ENCODE measurements at regions not wholly inside any gene's neighbourhood (a gene's known extent, or its start where the extent isn't known, plus 50 kb on each side); places are given as distances from the start of the nearest gene placed in this dataset.

- Histone ChIP-seq H3K36me3 (ENCODE audit: control insufficient read depth in 5 of 5, insufficient read depth in 5 of 5, low read length in 5 of 5) (no peaks in the 10 kb centered on the region), H3K27me3 (ENCODE audit: control insufficient read depth in 5 of 5, insufficient read depth in 4 of 5, low read length in 5 of 5) (no peaks in the 10 kb centered on the region), H3K9ac (ENCODE audit: low read length in 5 of 5) (no peak overlapping the region), H3K27ac (ENCODE audit: low read depth, low read length) (no peak overlapping the region), H3K4me1 (ENCODE audit: control insufficient read depth in 5 of 5, insufficient read depth in 5 of 5, low read length in 5 of 5) (no peaks in the 10 kb centered on the region), H3K4me3 (ENCODE audit: low read depth in 1 of 5, low read length in 5 of 5) (no peak overlapping the region), H3K9me3 (ENCODE audit: control insufficient read depth in 5 of 5, low read length in 5 of 5) (peaks cover 0 to 5% (median 0%) of the 10 kb centered on the region in 5 donors)
Measured at GRCh38 chr2:22691666-22692065, 693.3 kb upstream of the KLHL29 start.

- Histone ChIP-seq H3K36me3 (ENCODE audit: control insufficient read depth in 5 of 5, insufficient read depth in 5 of 5, low read length in 5 of 5) (no peaks in the 10 kb centered on the region), H3K27me3 (ENCODE audit: control insufficient read depth in 5 of 5, insufficient read depth in 4 of 5, low read length in 5 of 5) (no peaks in the 10 kb centered on the region), H3K27ac (ENCODE audit: low read depth, low read length) (no peak overlapping the region), H3K9ac (ENCODE audit: low read length in 5 of 5) (no peak overlapping the region), H3K4me1 (ENCODE audit: control insufficient read depth in 5 of 5, insufficient read depth in 5 of 5, low read length in 5 of 5) (no peaks in the 10 kb centered on the region), H3K9me3 (ENCODE audit: control insufficient read depth in 5 of 5, low read length in 5 of 5) (no peaks in the 10 kb centered on the region), H3K4me3 (ENCODE audit: low read depth in 1 of 5, low read length in 5 of 5) (no peak overlapping the region)
Measured at GRCh38 chr2:22692746-22693145, 692.2 kb upstream of the KLHL29 start.

- no peak overlapping the region for H3K9ac ChIP-seq (ENCODE audit: low read length in 5 of 5)
- no peak overlapping the region for H3K27ac ChIP-seq (ENCODE audit: low read depth, low read length)
- no peaks in the 10 kb centered on the region for H3K9me3 ChIP-seq (ENCODE audit: control insufficient read depth in 5 of 5, low read length in 5 of 5)
- H3K36me3 ChIP-seq (ENCODE audit: control insufficient read depth in 5 of 5, insufficient read depth in 5 of 5, low read length in 5 of 5) = no peaks in the 10 kb centered on the region
- H3K4me3 ChIP-seq (ENCODE audit: low read depth in 1 of 5, low read length in 5 of 5) = no peak overlapping the region
- H3K27me3 ChIP-seq (ENCODE audit: control insufficient read depth in 5 of 5, insufficient read depth in 4 of 5, low read length in 5 of 5) = no peaks in the 10 kb centered on the region
- no peaks in the 10 kb centered on the region for H3K4me1 ChIP-seq (ENCODE audit: control insufficient read depth in 5 of 5, insufficient read depth in 5 of 5, low read length in 5 of 5)
Measured at GRCh38 chr2:22694300-22694699, 690.7 kb upstream of the KLHL29 start.

GRCh38 chr2:22694856-22695255 lies 690.1 kb upstream of the KLHL29 start:
- H3K36me3 ChIP-seq (ENCODE audit: control insufficient read depth in 5 of 5, insufficient read depth in 5 of 5, low read length in 5 of 5) = no peaks in the 10 kb centered on the region
- H3K4me1 ChIP-seq (ENCODE audit: control insufficient read depth in 5 of 5, insufficient read depth in 5 of 5, low read length in 5 of 5) = no peaks in the 10 kb centered on the region
- no peak overlapping the region for H3K27ac ChIP-seq (ENCODE audit: low read depth, low read length)
- H3K27me3 ChIP-seq (ENCODE audit: control insufficient read depth in 5 of 5, insufficient read depth in 4 of 5, low read length in 5 of 5) = no peaks in the 10 kb centered on the region
- H3K9ac ChIP-seq (ENCODE audit: low read length in 5 of 5) = no peak overlapping the region
- no peaks in the 10 kb centered on the region for H3K9me3 ChIP-seq (ENCODE audit: control insufficient read depth in 5 of 5, low read length in 5 of 5)
- H3K4me3 ChIP-seq (ENCODE audit: low read depth in 1 of 5, low read length in 5 of 5) = no peak overlapping the region

GRCh38 chr2:22697054-22697788 lies 687.8 kb upstream of the KLHL29 start:
- Histone ChIP-seq H3K9me3 (ENCODE audit: control insufficient read depth in 5 of 5, low read length in 5 of 5) (no peaks in the 10 kb centered on the region), H3K4me3 (ENCODE audit: low read depth in 1 of 5, low read length in 5 of 5) (no peak overlapping the region), H3K4me1 (ENCODE audit: control insufficient read depth in 5 of 5, insufficient read depth in 5 of 5, low read length in 5 of 5) (peaks cover 0 to 10% (median 5%) of the 10 kb centered on the region in 5 donors), H3K27ac (ENCODE audit: low read depth, low read length) (no peak overlapping the region), H3K36me3 (ENCODE audit: control insufficient read depth in 5 of 5, insufficient read depth in 5 of 5, low read length in 5 of 5) (no peaks in the 10 kb centered on the region), H3K27me3 (ENCODE audit: control insufficient read depth in 5 of 5, insufficient read depth in 4 of 5, low read length in 5 of 5) (no peaks in the 10 kb centered on the region), H3K9ac (ENCODE audit: low read length in 5 of 5) (no peak overlapping the region)

GRCh38 chr2:22701561-22702160 lies 683.3 kb upstream of the KLHL29 start:
- Histone ChIP-seq H3K27ac (ENCODE audit: low read depth, low read length) (no peak overlapping the region), H3K9me3 (ENCODE audit: control insufficient read depth in 5 of 5, low read length in 5 of 5) (no peaks in the 10 kb centered on the region), H3K9ac (ENCODE audit: low read length in 5 of 5) (no peak overlapping the region), H3K36me3 (ENCODE audit: control insufficient read depth in 5 of 5, insufficient read depth in 5 of 5, low read length in 5 of 5) (no peaks in the 10 kb centered on the region), H3K27me3 (ENCODE audit: control insufficient read depth in 5 of 5, insufficient read depth in 4 of 5, low read length in 5 of 5) (no peaks in the 10 kb centered on the region), H3K4me1 (ENCODE audit: control insufficient read depth in 5 of 5, insufficient read depth in 5 of 5, low read length in 5 of 5) (peaks cover 0 to 10% (median 5%) of the 10 kb centered on the region in 5 donors), H3K4me3 (ENCODE audit: low read depth in 1 of 5, low read length in 5 of 5) (no peak overlapping the region)

GRCh38 chr2:22703286-22703920 lies 681.6 kb upstream of the KLHL29 start:
- H3K4me3 ChIP-seq (ENCODE audit: low read depth in 1 of 5, low read length in 5 of 5) = no peak overlapping the region
- H3K36me3 ChIP-seq (ENCODE audit: control insufficient read depth in 5 of 5, insufficient read depth in 5 of 5, low read length in 5 of 5) = no peaks in the 10 kb centered on the region
- H3K27ac ChIP-seq (ENCODE audit: low read depth, low read length) = no peak overlapping the region
- peaks cover 0 to 10% (median 5%) of the 10 kb centered on the region in 5 donors for H3K4me1 ChIP-seq (ENCODE audit: control insufficient read depth in 5 of 5, insufficient read depth in 5 of 5, low read length in 5 of 5)
- H3K9me3 ChIP-seq (ENCODE audit: control insufficient read depth in 5 of 5, low read length in 5 of 5) = no peaks in the 10 kb centered on the region
- no peaks in the 10 kb centered on the region for H3K27me3 ChIP-seq (ENCODE audit: control insufficient read depth in 5 of 5, insufficient read depth in 4 of 5, low read length in 5 of 5)
- no peak overlapping the region for H3K9ac ChIP-seq (ENCODE audit: low read length in 5 of 5)

GRCh38 chr2:22719396-22719795 lies 665.6 kb upstream of the KLHL29 start:
- Histone ChIP-seq H3K27me3 (ENCODE audit: control insufficient read depth in 5 of 5, insufficient read depth in 4 of 5, low read length in 5 of 5) (no peaks in the 10 kb centered on the region), H3K9me3 (ENCODE audit: control insufficient read depth in 5 of 5, low read length in 5 of 5) (peaks cover 0 to 8% (median 4%) of the 10 kb centered on the region in 5 donors), H3K27ac (ENCODE audit: low read depth, low read length) (no peak overlapping the region), H3K4me3 (ENCODE audit: low read depth in 1 of 5, low read length in 5 of 5) (no peak overlapping the region), H3K4me1 (ENCODE audit: control insufficient read depth in 5 of 5, insufficient read depth in 5 of 5, low read length in 5 of 5) (no peaks in the 10 kb centered on the region), H3K36me3 (ENCODE audit: control insufficient read depth in 5 of 5, insufficient read depth in 5 of 5, low read length in 5 of 5) (no peaks in the 10 kb centered on the region), H3K9ac (ENCODE audit: low read length in 5 of 5) (no peak overlapping the region)

GRCh38 chr2:22729466-22729865 lies 655.5 kb upstream of the KLHL29 start:
- H3K9me3 ChIP-seq (ENCODE audit: control insufficient read depth in 5 of 5, low read length in 5 of 5) = peaks cover 0 to 13% (median 5%) of the 10 kb centered on the region in 5 donors
- no peaks in the 10 kb centered on the region for H3K36me3 ChIP-seq (ENCODE audit: control insufficient read depth in 5 of 5, insufficient read depth in 5 of 5, low read length in 5 of 5)
- no peaks in the 10 kb centered on the region for H3K4me1 ChIP-seq (ENCODE audit: control insufficient read depth in 5 of 5, insufficient read depth in 5 of 5, low read length in 5 of 5)
- H3K4me3 ChIP-seq (ENCODE audit: low read depth in 1 of 5, low read length in 5 of 5) = no peak overlapping the region
- H3K27me3 ChIP-seq (ENCODE audit: control insufficient read depth in 5 of 5, insufficient read depth in 4 of 5, low read length in 5 of 5) = no peaks in the 10 kb centered on the region
- no peak overlapping the region for H3K9ac ChIP-seq (ENCODE audit: low read length in 5 of 5)
- no peak overlapping the region for H3K27ac ChIP-seq (ENCODE audit: low read depth, low read length)

GRCh38 chr2:22734373-22735045 lies 650.5 kb upstream of the KLHL29 start:
- no peaks in the 10 kb centered on the region for H3K4me1 ChIP-seq (ENCODE audit: control insufficient read depth in 5 of 5, insufficient read depth in 5 of 5, low read length in 5 of 5)
- H3K27ac ChIP-seq (ENCODE audit: low read depth, low read length) = no peak overlapping the region
- no peak overlapping the region for H3K4me3 ChIP-seq (ENCODE audit: low read depth in 1 of 5, low read length in 5 of 5)

More at GRCh38 chr2:22734373-22735045, 650.5 kb upstream of the KLHL29 start:
- Histone ChIP-seq H3K9ac (ENCODE audit: low read length in 5 of 5) (no peak overlapping the region), H3K9me3 (ENCODE audit: control insufficient read depth in 5 of 5, low read length in 5 of 5) (peaks cover 0 to 2% (median 0%) of the 10 kb centered on the region in 5 donors), H3K36me3 (ENCODE audit: control insufficient read depth in 5 of 5, insufficient read depth in 5 of 5, low read length in 5 of 5) (no peaks in the 10 kb centered on the region), H3K27me3 (ENCODE audit: control insufficient read depth in 5 of 5, insufficient read depth in 4 of 5, low read length in 5 of 5) (no peaks in the 10 kb centered on the region)
